C4-2B (cell line): ENCODE measurements at regions not wholly inside any gene's neighbourhood (a gene's known extent, or its start where the extent isn't known, plus 50 kb on each side); places are given as distances from the start of the nearest gene placed in this dataset.

Experiments
- CTCF ChIP-seq: fragments of 450-650 bp; conservative IDR thresholded peaks from 2 replicates; pipeline ENCODE4 v1.5.1; 2017; ENCODE audit warnings: mild to moderate bottlenecking
- ZFX ChIP-seq: fragments of 450-650 bp; IDR thresholded peaks from 2 replicates; pipeline ENCODE4 v1.6.1; 2017

DNA sequence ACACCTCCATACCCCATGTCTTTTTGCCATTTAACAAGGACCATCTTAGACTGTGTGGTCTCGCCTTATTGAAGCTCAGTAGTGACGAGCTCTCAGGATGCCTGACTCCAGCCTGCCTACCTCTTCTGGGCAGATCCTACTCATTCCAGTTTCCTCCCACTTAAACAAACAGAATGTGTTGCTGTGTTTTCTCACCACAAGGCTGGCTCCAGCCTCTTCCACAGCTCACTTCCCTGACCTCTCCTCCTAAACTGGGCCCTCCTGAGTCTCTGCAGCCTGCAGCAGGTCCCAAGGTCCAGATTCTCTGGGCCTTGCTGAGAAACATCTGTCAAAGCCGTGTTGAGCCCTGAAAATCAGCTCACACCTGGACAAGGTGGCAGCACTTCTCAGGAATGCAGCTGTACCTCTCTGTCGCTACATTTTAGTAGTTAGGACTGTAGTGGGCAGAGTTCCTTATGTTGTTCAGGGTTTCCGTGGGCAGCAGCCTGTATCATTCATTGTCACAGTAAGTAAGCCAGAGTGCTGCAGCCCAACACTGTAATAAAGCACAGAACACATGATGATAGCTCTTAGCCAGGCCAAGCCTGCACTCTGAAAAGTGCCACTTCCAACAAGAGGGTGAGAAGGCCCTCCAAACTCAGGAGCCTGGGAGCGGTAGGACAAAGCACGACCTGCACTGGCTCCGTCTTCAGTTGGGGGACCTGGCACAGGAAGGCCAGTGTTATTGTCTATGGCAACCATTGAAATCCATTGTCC, 68.5 kb downstream of the NKX2-1 start:
- TF ChIP-seq CTCF = no peak
- TF ChIP-seq ZFX = no peak
